DND-41 (cell line): ENCODE measurements at regions not wholly inside any gene's neighbourhood (a gene's known extent, or its start where the extent isn't known, plus 50 kb on each side); places are given as distances from the start of the nearest gene placed in this dataset.

Source experiments
- EZH2 ChIP-seq: IDR thresholded peaks from 3 replicates; pipeline ENCODE4 v1.6.1; 2012; ENCODE audit warnings: borderline replicate concordance, low read depth, mild to moderate bottlenecking, moderate library complexity, low read length, inconsistent platforms; ENCODE audit not compliant: severe bottlenecking
- TF ChIP-seq, protein P1 (sequence below): IDR thresholded peaks from 2 replicates; pipeline ENCODE4 v1.5.1; 2012; ENCODE audit warnings: borderline replicate concordance, low read length, moderate library complexity, mild to moderate bottlenecking; ENCODE audit not compliant: poor library complexity, severe bottlenecking; ENCODE audit errors: extremely low read depth

DNA sequence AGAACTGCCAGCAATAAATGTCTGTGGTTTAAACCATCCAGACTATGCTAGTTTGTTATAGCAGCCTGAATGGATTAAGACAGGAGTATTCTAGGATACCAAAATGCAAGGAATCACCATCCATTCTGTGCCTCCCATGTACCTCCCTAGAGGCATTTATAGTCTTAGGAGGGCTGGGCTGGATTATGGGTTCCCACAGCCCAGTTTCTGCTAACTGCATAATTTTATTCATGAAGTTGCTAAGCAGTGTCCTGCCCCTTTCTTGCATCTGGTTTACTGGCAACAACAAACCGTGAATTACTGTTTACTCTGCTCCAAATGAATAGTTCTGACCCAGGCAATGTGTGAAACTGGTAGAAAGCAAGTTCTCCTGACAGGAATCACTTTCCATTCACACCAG lies 67.1 kb upstream of the PRKX start:
- TF ChIP-seq, protein P1, sequence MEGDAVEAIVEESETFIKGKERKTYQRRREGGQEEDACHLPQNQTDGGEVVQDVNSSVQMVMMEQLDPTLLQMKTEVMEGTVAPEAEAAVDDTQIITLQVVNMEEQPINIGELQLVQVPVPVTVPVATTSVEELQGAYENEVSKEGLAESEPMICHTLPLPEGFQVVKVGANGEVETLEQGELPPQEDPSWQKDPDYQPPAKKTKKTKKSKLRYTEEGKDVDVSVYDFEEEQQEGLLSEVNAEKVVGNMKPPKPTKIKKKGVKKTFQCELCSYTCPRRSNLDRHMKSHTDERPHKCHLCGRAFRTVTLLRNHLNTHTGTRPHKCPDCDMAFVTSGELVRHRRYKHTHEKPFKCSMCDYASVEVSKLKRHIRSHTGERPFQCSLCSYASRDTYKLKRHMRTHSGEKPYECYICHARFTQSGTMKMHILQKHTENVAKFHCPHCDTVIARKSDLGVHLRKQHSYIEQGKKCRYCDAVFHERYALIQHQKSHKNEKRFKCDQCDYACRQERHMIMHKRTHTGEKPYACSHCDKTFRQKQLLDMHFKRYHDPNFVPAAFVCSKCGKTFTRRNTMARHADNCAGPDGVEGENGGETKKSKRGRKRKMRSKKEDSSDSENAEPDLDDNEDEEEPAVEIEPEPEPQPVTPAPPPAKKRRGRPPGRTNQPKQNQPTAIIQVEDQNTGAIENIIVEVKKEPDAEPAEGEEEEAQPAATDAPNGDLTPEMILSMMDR: no peak
- no peak for TF ChIP-seq EZH2
